GM18951 (cell line): ENCODE measurements at regions not wholly inside any gene's neighbourhood (a gene's known extent, or its start where the extent isn't known, plus 50 kb on each side); places are given as distances from the start of the nearest gene placed in this dataset.
"Not testable (repeated sequence)": the region's sequence is repeated elsewhere in the genome, so short reads cannot be mapped to it uniquely, and the experiment has no call there.

ENCODE experiments used
- POLR2A ChIP-seq: IDR thresholded peaks from 4 replicates; pipeline ENCODE4 v1.6.1; 2011; ENCODE audit warnings: mild to moderate bottlenecking; ENCODE audit not compliant: insufficient read length, insufficient read depth; ENCODE audit errors: extremely low read depth
- in situ Hi-C: fragments of 300-500 bp; cut with MboI; formaldehyde crosslinking; loops from one replicate; pipeline ENCODE4 v1.12.0; 2022; ENCODE audit warnings: low sequenced_read_pairs, mixed read lengths, inconsistent platforms; ENCODE audit not compliant: unreplicated experiment

- TF ChIP-seq POLR2A, result no peak
- in situ Hi-C loops, result no loop called here
Observed at GRCh38 chr6:149138699-149139294, 178.7 kb upstream of the TAB2 start.

GRCh38 chr6:149139782-149140136 is 177.8 kb upstream of the TAB2 start:
- TF ChIP-seq POLR2A, result no peak
- in situ Hi-C loops, result no loop called here

GRCh38 chr6:149140137-149140909 is 177.2 kb upstream of the TAB2 start:
- in situ Hi-C loops, result no loop called here
- no peak for TF ChIP-seq POLR2A

GRCh38 chr6:149140910-149141290 is 176.6 kb upstream of the TAB2 start:
- TF ChIP-seq POLR2A, result no peak
- in situ Hi-C loops, result no loop called here

GRCh38 chr6:149142924-149143429 is 174.5 kb upstream of the TAB2 start:
- TF ChIP-seq POLR2A, result no peak
- in situ Hi-C loops, result no loop called here

- in situ Hi-C loops, result not testable (repeated sequence)
Observed at GRCh38 chr6:149145800-149146199, 171.7 kb upstream of the TAB2 start.

- in situ Hi-C loops, result no loop called here
- TF ChIP-seq POLR2A, result no peak
Observed at GRCh38 chr6:149147195-149147594, 170.3 kb upstream of the TAB2 start.

- in situ Hi-C loops, result no loop called here
- TF ChIP-seq POLR2A, result no peak
Observed at GRCh38 chr6:149147938-149148718, 169.4 kb upstream of the TAB2 start.

- in situ Hi-C loops, result no loop called here
- TF ChIP-seq POLR2A, result no peak
Observed at GRCh38 chr6:149149653-149150052, 167.9 kb upstream of the TAB2 start.

GRCh38 chr6:149150301-149150700 is 167.2 kb upstream of the TAB2 start:
- in situ Hi-C loops, result no loop called here

GRCh38 chr6:149150801-149151398 is 166.6 kb upstream of the TAB2 start:
- TF ChIP-seq POLR2A, result no peak
- in situ Hi-C loops, result no loop called here

More at GRCh38 chr6:149150301-149150700, 167.2 kb upstream of the TAB2 start:
- TF ChIP-seq POLR2A, result no peak

- TF ChIP-seq POLR2A, result no peak
- in situ Hi-C loops, result no loop called here
Observed at GRCh38 chr6:149152521-149152920, 165.0 kb upstream of the TAB2 start.

- no peak for TF ChIP-seq POLR2A
- in situ Hi-C loops, result no loop called here
Observed at GRCh38 chr6:149153100-149153499, 164.4 kb upstream of the TAB2 start.

GRCh38 chr6:149153693-149154092 is 163.8 kb upstream of the TAB2 start:
- in situ Hi-C loops, result no loop called here
- no peak for TF ChIP-seq POLR2A
